K562 (cell line): ENCODE measurements at regions not wholly inside any gene's neighbourhood (a gene's known extent, or its start where the extent isn't known, plus 50 kb on each side); places are given as distances from the start of the nearest gene placed in this dataset.

Experiments used
- CCAR2 ChIP-seq: fragments of 200-400 bp; formaldehyde crosslinking; IDR thresholded peaks from 2 replicates; pipeline ENCODE4 v1.6.1; 2017; ENCODE audit warnings: mild to moderate bottlenecking, low read depth, low read length
- ETV6 ChIP-seq, 3 experiments: fragments of 150-350 bp in 1 of 3; sonication (generic) in 1 of 3; formaldehyde crosslinking in 1 of 3; IDR thresholded peaks; 2 replicates each; pipeline versions ENCODE4 v1.6.1 to v1.8.0; 2014 to 2022; ENCODE audit warnings: borderline replicate concordance in 2 of 3, low read depth in 2 of 3, antibody characterized with exemption in 1 of 3, low read length in 1 of 3, mild to moderate bottlenecking in 1 of 3, missing genetic modification reagents in 1 of 3
- FOSL1 ChIP-seq: fragments of 200-800 bp; sonication (Bioruptor generic); conservative IDR thresholded peaks from 2 replicates; pipeline ENCODE4 v1.6.1; 2016; ENCODE audit warnings: missing genetic modification characterization, missing compliant biosample characterization
- GABPA ChIP-seq: fragments of 200-800 bp; sonication (Bioruptor generic); conservative IDR thresholded peaks from 2 replicates; pipeline ENCODE4 v1.6.1; 2016; ENCODE audit warnings: low read depth, missing genetic modification characterization, missing compliant biosample characterization
- MXI1 ChIP-seq: IDR thresholded peaks from 2 replicates; pipeline ENCODE4 v1.6.1; 2011; ENCODE audit warnings: low read depth, mild to moderate bottlenecking, improper control_type of control experiment, low read length
- NCOA6 ChIP-seq: fragments of 450-650 bp; IDR thresholded peaks from 2 replicates; pipeline ENCODE4 v1.6.1; 2017; ENCODE audit warnings: mild to moderate bottlenecking
- NR1H2 ChIP-seq: sonication (generic); formaldehyde crosslinking; IDR thresholded peaks from 2 replicates; pipeline ENCODE4 v1.4.0; 2020; ENCODE audit warnings: mild to moderate bottlenecking, missing genetic modification reagents
- TF ChIP-seq, protein P1 (sequence below): sonication (generic); formaldehyde crosslinking; IDR thresholded peaks from 2 replicates; pipeline ENCODE4 v1.8.1; 2023; ENCODE audit warnings: mild to moderate bottlenecking, missing genetic modification reagents, moderate library complexity
- TF ChIP-seq, protein P2 (sequence below): sonication (generic); formaldehyde crosslinking; IDR thresholded peaks from 2 replicates; pipeline ENCODE4 v1.5.0; 2020; ENCODE audit warnings: missing genetic modification reagents
- TF ChIP-seq, protein P3 (sequence below): sonication (generic); formaldehyde crosslinking; IDR thresholded peaks from 2 replicates; pipeline ENCODE4 v1.8.1; 2023; ENCODE audit warnings: mild to moderate bottlenecking, missing genetic modification reagents

DNA sequence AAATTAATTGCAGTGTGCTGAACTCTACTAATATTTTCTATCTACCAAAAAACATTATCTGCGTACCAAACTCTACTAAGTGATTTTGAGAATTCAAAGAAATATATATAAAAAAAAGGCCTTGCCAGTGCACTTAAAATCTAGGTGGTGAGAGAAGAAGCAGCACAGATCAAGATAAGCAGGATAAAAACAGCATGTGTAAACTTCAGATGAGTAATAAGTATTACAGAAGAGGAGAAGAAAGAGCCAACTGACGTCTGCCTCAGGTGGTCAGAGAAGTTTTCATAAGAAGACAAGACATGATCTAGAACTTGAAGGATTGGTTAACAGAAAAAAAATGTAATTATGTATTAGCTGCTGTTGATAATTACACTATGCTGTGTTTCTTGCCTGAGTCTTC is 166.4 kb downstream of the DUSP6 start:
- no peak for TF ChIP-seq NR1H2 (CRISPR knock-in tag)
- TF ChIP-seq, protein P1, sequence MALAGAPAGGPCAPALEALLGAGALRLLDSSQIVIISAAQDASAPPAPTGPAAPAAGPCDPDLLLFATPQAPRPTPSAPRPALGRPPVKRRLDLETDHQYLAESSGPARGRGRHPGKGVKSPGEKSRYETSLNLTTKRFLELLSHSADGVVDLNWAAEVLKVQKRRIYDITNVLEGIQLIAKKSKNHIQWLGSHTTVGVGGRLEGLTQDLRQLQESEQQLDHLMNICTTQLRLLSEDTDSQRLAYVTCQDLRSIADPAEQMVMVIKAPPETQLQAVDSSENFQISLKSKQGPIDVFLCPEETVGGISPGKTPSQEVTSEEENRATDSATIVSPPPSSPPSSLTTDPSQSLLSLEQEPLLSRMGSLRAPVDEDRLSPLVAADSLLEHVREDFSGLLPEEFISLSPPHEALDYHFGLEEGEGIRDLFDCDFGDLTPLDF: no peak
- no peak for TF ChIP-seq NCOA6
- no peak for TF ChIP-seq CCAR2
- TF ChIP-seq, protein P2, sequence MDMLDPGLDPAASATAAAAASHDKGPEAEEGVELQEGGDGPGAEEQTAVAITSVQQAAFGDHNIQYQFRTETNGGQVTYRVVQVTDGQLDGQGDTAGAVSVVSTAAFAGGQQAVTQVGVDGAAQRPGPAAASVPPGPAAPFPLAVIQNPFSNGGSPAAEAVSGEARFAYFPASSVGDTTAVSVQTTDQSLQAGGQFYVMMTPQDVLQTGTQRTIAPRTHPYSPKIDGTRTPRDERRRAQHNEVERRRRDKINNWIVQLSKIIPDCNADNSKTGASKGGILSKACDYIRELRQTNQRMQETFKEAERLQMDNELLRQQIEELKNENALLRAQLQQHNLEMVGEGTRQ (CRISPR knock-in tag): no peak
- TF ChIP-seq ETV6 (IDR thresholded peaks at IDR 0.05; ENCODE audit: borderline replicate concordance in 1 of 2, low read depth in 2 of 2, low read length in 1 of 2): no peak
- no peak for TF ChIP-seq ETV6 (CRISPR knock-in tag; IDR thresholded peaks at IDR 0.05; ENCODE audit: borderline replicate concordance)
- no peak for TF ChIP-seq MXI1
- TF ChIP-seq, protein P3, sequence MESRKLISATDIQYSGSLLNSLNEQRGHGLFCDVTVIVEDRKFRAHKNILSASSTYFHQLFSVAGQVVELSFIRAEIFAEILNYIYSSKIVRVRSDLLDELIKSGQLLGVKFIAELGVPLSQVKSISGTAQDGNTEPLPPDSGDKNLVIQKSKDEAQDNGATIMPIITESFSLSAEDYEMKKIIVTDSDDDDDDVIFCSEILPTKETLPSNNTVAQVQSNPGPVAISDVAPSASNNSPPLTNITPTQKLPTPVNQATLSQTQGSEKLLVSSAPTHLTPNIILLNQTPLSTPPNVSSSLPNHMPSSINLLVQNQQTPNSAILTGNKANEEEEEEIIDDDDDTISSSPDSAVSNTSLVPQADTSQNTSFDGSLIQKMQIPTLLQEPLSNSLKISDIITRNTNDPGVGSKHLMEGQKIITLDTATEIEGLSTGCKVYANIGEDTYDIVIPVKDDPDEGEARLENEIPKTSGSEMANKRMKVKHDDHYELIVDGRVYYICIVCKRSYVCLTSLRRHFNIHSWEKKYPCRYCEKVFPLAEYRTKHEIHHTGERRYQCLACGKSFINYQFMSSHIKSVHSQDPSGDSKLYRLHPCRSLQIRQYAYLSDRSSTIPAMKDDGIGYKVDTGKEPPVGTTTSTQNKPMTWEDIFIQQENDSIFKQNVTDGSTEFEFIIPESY: no peak
- TF ChIP-seq GABPA (tag): no peak
- TF ChIP-seq FOSL1 (tag): no peak
